CD14-positive monocyte (primary cell): ENCODE measurements at regions not wholly inside any gene's neighbourhood (a gene's known extent, or its start where the extent isn't known, plus 50 kb on each side); places are given as distances from the start of the nearest gene placed in this dataset.

Experiments
- DNase-seq, 3 donors: peaks; one replicate each; pipeline ENCODE4 v3.0.0-alpha.2; 2011 to 2022
- H2AFZ ChIP-seq: 2 replicates; pipeline ENCODE4 v1.6.0; 2012; ENCODE audit warnings: mild to moderate bottlenecking, low read depth, low read length, inconsistent platforms; ENCODE audit not compliant: insufficient read depth, poor library complexity, severe bottlenecking
- H3K27ac ChIP-seq, 2 donors: 1 replicate in 1 of 2; 2 replicates in 1 of 2; pipeline ENCODE4 v1.5.1; 2012 to 2013; ENCODE audit warnings: low read length in 2 of 2, control low read depth in 1 of 2, inconsistent platforms in 1 of 2, low read depth in 1 of 2, mild to moderate bottlenecking in 1 of 2
- H3K27me3 ChIP-seq, 2 donors: one replicate each; pipeline versions ENCODE4 v1.6.0 to v1.6.1; 2011 to 2013; ENCODE audit warnings: low read length in 2 of 2; ENCODE audit not compliant: control insufficient read depth in 2 of 2, insufficient read depth in 2 of 2
- H3K36me3 ChIP-seq, 2 donors: replicated peaks in 1 of 2; 1 replicate in 1 of 2; 2 replicates in 1 of 2; pipeline versions ENCODE4 v1.5.1 to v1.6.1; 2012 to 2013; ENCODE audit warnings: low read length in 2 of 2, control low read depth in 1 of 2, inconsistent platforms in 1 of 2, mild to moderate bottlenecking in 1 of 2; ENCODE audit not compliant: insufficient read depth in 2 of 2, control insufficient read depth in 1 of 2
- H3K4me1 ChIP-seq, 2 donors: 1 replicate in 1 of 2; 2 replicates in 1 of 2; pipeline versions ENCODE4 v1.5.1 to v1.6.1; 2012 to 2013; ENCODE audit warnings: low read length in 2 of 2, control low read depth in 1 of 2, inconsistent platforms in 1 of 2, mild to moderate bottlenecking in 1 of 2, moderate library complexity in 1 of 2; ENCODE audit not compliant: insufficient read depth in 2 of 2, control insufficient read depth in 1 of 2
- H3K4me2 ChIP-seq: replicated peaks from 2 replicates; pipeline ENCODE3; 2012; ENCODE audit warnings: low read length, moderate library complexity, mild to moderate bottlenecking; ENCODE audit not compliant: poor library complexity, severe bottlenecking; ENCODE audit errors: extremely low read depth
- H3K4me3 ChIP-seq, 3 experiments: fragments of 200-600 bp in 1 of 3; sonication (generic) in 1 of 3; replicated peaks in 1 of 3; 1 replicate in 2 of 3; 2 replicates in 1 of 3; pipeline ENCODE4 v1.5.1; 2011 to 2013; ENCODE audit warnings: low read length in 3 of 3, mild to moderate bottlenecking in 3 of 3, control low read depth in 2 of 3, low read depth in 2 of 3, inconsistent platforms in 1 of 3, moderate library complexity in 1 of 3
- H3K79me2 ChIP-seq: 2 replicates; pipeline ENCODE4 v1.6.0; 2012; ENCODE audit warnings: mild to moderate bottlenecking, control low read depth, inconsistent platforms, low read length, moderate library complexity; ENCODE audit not compliant: insufficient read depth
- H3K9ac ChIP-seq: 2 replicates; pipeline ENCODE4 v1.6.0; 2017; ENCODE audit warnings: low read length, mild to moderate bottlenecking; ENCODE audit not compliant: insufficient read depth, poor library complexity, severe bottlenecking
- H3K9me3 ChIP-seq, 2 donors: replicated peaks in 1 of 2; 1 replicate in 1 of 2; 2 replicates in 1 of 2; pipeline versions ENCODE4 v1.5.1 to v1.6.1; 2012 to 2013; ENCODE audit warnings: low read length in 2 of 2, control low read depth in 1 of 2; ENCODE audit not compliant: control insufficient read depth in 1 of 2, insufficient read depth in 1 of 2
- H4K20me1 ChIP-seq: 2 replicates; pipeline ENCODE4 v1.6.0; 2012; ENCODE audit warnings: mild to moderate bottlenecking, low read length, control low read depth, moderate library complexity; ENCODE audit not compliant: insufficient read depth
- H3K27ac Mint-ChIP-seq, 7 donors: one replicate each; pipeline ENCODE4 v1.8.0; 2020; ENCODE audit warnings: mild to moderate bottlenecking in 7 of 7, mixed read lengths in 7 of 7, moderate library complexity in 6 of 7, inconsistent platforms in 2 of 7
- H3K27me3 Mint-ChIP-seq, 3 donors: one replicate each; pipeline ENCODE4 v1.8.0; 2021 to 2022; ENCODE audit warnings: low read depth in 3 of 3, mild to moderate bottlenecking in 3 of 3, mixed read lengths in 3 of 3, moderate library complexity in 3 of 3, inconsistent platforms in 1 of 3
- H3K36me3 Mint-ChIP-seq, 2 donors: one replicate each; pipeline ENCODE4 v1.8.0; 2020; ENCODE audit warnings: mixed read lengths in 2 of 2, inconsistent platforms in 1 of 2, mild to moderate bottlenecking in 1 of 2
- H3K4me1 Mint-ChIP-seq: one replicate; pipeline ENCODE4 v1.8.0; 2020; ENCODE audit warnings: mild to moderate bottlenecking, mixed read lengths
- H3K4me3 Mint-ChIP-seq, 2 donors: one replicate each; pipeline ENCODE4 v1.8.0; 2020; ENCODE audit warnings: mild to moderate bottlenecking in 2 of 2, mixed read lengths in 2 of 2, moderate library complexity in 1 of 2
- H3K9me3 Mint-ChIP-seq, 7 donors: one replicate each; pipeline ENCODE4 v1.8.0; 2020 to 2022; ENCODE audit warnings: mixed read lengths in 7 of 7, mild to moderate bottlenecking in 6 of 7, moderate library complexity in 6 of 7, inconsistent platforms in 2 of 7
- CTCF ChIP-seq: fragments of 200-600 bp; IDR thresholded peaks from one replicate; pipeline ENCODE4 v1.8.0; 2022; ENCODE audit warnings: antibody characterized with exemption, mild to moderate bottlenecking
- WGBS: methylation state at CpG from one replicate; pipeline ENCODE4 v1.1.5; 2013; ENCODE audit warnings: missing lambda C conversion rate; ENCODE audit not compliant: insufficient coverage; 5-methylcytosine and 5-hydroxymethylcytosine counted together
- intact Hi-C, 2 donors: fragments of 100-400 bp; cut with micrococcal nuclease; formaldehyde crosslinking; loops; one replicate each; pipeline versions ENCODE4 v1.15.0 to v1.15.1; 2023

GRCh38 chr5:122705851-122706250 lies 69.0 kb upstream of the SNX2 start:
- WGBS: no CpG with 5 or more reads among the region's 1 CpG
- peaks cover 4% of the 10 kb centered on the region for H3K4me1 Mint-ChIP-seq
- H3K36me3 Mint-ChIP-seq: no peaks in the 10 kb centered on the region
- Histone ChIP-seq H4K20me1 (no peaks in the 10 kb centered on the region), H3K4me3 (no peak overlapping the region), H3K27ac (no peak overlapping the region), H3K9me3 (no peaks in the 10 kb centered on the region), H3K4me1 (no peaks in the 10 kb centered on the region), H3K27me3 (no peaks in the 10 kb centered on the region), H3K4me2 (no peak overlapping the region), H3K36me3 (no peaks in the 10 kb centered on the region), H2AFZ (no peak overlapping the region), H3K79me2 (no peaks in the 10 kb centered on the region), H3K9ac (no peak overlapping the region)
- no peak overlapping the region for H3K27ac Mint-ChIP-seq
- H3K9me3 Mint-ChIP-seq: peaks cover 0 to 1% (median 0%) of the 10 kb centered on the region in 7 donors
- no peak for TF ChIP-seq CTCF
- H3K4me3 Mint-ChIP-seq: no peak overlapping the region
- intact Hi-C loops: loop anchor here in 1 of 2 donors (10.0 kb wide), 1 partner anchor 69 kb away; the partner anchor contains the start of gene SNX2
- no peak for DNase-seq
- peaks cover 0 to 1% (median 0%) of the 10 kb centered on the region in 3 donors for H3K27me3 Mint-ChIP-seq

- no peaks in the 10 kb centered on the region for H4K20me1 ChIP-seq
- no peaks in the 10 kb centered on the region for H3K27me3 ChIP-seq
- no peaks in the 10 kb centered on the region for H3K36me3 ChIP-seq
- H3K4me3 ChIP-seq: no peak overlapping the region
- no peak overlapping the region for H2AFZ ChIP-seq
- TF ChIP-seq CTCF: no peak
- no peak overlapping the region for H3K9ac ChIP-seq
- H3K4me1 ChIP-seq: no peaks in the 10 kb centered on the region
- no peaks in the 10 kb centered on the region for H3K4me1 Mint-ChIP-seq
- DNase-seq: no peak
- intact Hi-C loops: loop anchor here in 1 of 2 donors (10.0 kb wide), 1 partner anchor 67 kb away; the partner anchor contains the start of gene SNX2
- peaks cover 0 to 2% (median 0%) of the 10 kb centered on the region in 7 donors for H3K9me3 Mint-ChIP-seq
- H3K27me3 Mint-ChIP-seq: peaks cover 0 to 1% (median 0%) of the 10 kb centered on the region in 3 donors
- H3K4me2 ChIP-seq: no peak overlapping the region
- H3K27ac Mint-ChIP-seq: no peak overlapping the region
- H3K79me2 ChIP-seq: no peaks in the 10 kb centered on the region
- no peaks in the 10 kb centered on the region for H3K36me3 Mint-ChIP-seq
- no peak overlapping the region for H3K27ac ChIP-seq
- H3K4me3 Mint-ChIP-seq: no peak overlapping the region
- no peaks in the 10 kb centered on the region for H3K9me3 ChIP-seq
Observed at GRCh38 chr5:122707796-122708195, 67.1 kb upstream of the SNX2 start.
